Erythroblast (primary cell): ENCODE measurements at regions not wholly inside any gene's neighbourhood (a gene's known extent, or its start where the extent isn't known, plus 50 kb on each side); places are given as distances from the start of the nearest gene placed in this dataset.

ENCODE experiments used
- GATA1 ChIP-seq: IDR thresholded peaks from 2 replicates; pipeline ENCODE4 v1.6.1; 2011; ENCODE audit warnings: low read depth, mild to moderate bottlenecking, control low read depth, low read length, moderate library complexity
- POLR2A ChIP-seq: IDR thresholded peaks from 2 replicates; pipeline ENCODE4 v1.6.1; 2011; ENCODE audit warnings: mild to moderate bottlenecking, low read length

DNA sequence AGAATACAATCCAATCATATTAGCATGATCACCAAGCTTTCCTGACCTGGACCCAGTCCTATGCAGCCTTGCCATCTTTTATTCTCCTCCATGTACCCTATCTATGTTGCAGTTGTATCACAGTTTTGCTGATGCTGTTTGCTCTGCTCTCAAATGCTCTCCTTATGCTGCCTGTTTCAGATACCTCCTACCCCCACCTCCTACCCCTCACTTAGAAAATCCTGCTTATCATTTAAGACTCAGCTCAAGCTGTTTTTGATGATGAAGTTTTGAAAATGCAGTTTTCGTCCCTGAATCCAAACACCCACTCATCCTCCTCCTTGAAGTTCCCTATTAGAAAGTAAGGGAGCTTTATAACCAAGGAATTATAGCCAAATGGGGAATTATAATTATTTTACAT is 457.4 kb upstream of the ATP2B1 start:
- TF ChIP-seq POLR2A (no peak), GATA1 (no peak)
